ENCODE measurements at regions not wholly inside any gene's neighbourhood (a gene's known extent, or its start where the extent isn't known, plus 50 kb on each side); places are given as distances from the start of the nearest gene placed in this dataset.

DNA sequence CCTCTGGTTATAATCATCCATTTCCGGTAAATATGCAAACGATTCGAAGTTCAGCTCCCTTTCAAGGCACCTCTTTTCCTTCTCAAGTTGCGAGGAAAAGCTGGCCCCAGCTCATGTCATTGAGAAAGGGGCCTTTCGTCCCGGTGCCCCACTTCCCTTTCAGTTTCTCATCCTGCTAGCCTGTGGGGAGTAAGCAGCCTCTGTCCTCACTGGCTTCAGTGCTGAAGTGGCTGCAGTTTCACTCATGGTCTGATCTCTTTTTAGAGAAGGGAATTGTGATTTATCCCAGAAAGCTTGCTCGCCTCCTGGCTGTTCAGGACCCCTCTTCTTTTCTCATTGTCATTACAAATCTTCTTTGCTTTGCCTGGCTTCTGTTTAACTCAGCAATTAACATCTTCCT lies 207.5 kb downstream of the NR4A2 start:
- Histone ChIP-seq H2AK5ac (ENCODE audit: low read depth, low read length) (no peak overlapping the region), H2BK5ac (ENCODE audit: low read depth, low read length) (no peak overlapping the region), H3K23ac (ENCODE audit: insufficient read length) (no peak overlapping the region), H2AFZ (ENCODE audit: low read length) (no peak overlapping the region; the same call in 1 of the 2 replicates), H3K27ac (ENCODE audit: low read depth, low read length) (no peak overlapping the region), H3K79me1 (ENCODE audit: low read depth, low read length) (no peaks in the 10 kb centered on the region; the same call in 1 of the 2 replicates), H3K79me2 (ENCODE audit: control insufficient read depth in 1 of 2, insufficient read depth in 2 of 2, low read length in 2 of 2) (no peaks in the 10 kb centered on the region), H3K18ac (ENCODE audit: extremely low read depth, low read length) (no peak overlapping the region), H4K8ac (ENCODE audit: extremely low read depth, insufficient read depth, low read length) (peak overlapping the region; percentile 35; the same call in 1 of the 2 replicates), H3K4me2 (ENCODE audit: insufficient read depth in 1 of 2, low read depth in 2 of 2, low read length in 2 of 2) (peak overlapping the region; percentile 24 to 26; a peak in 3 of 4 replicates), H2BK20ac (ENCODE audit: low read length) (no peak overlapping the region), H3K27me3 (replicated peaks in 1 of 4; ENCODE audit: control insufficient read depth in 3 of 4, extremely low read depth in 1 of 4, insufficient read depth in 3 of 4, low read length in 3 of 4) (no peaks in the 10 kb centered on the region), H2BK120ac (replicated peaks; ENCODE audit: low read depth, low read length) (no peak overlapping the region), H3K14ac (ENCODE audit: insufficient read length) (no peak overlapping the region), H3K36me3 (ENCODE audit: control insufficient read depth in 2 of 4, insufficient read depth in 4 of 4, low read length in 3 of 4) (no peaks in the 10 kb centered on the region), H3K4me1 (replicated peaks in 1 of 4; ENCODE audit: control insufficient read depth in 3 of 4, insufficient read depth in 4 of 4, low read length in 3 of 4) (peaks cover 0 to 2% (median 2%) of the 10 kb centered on the region in 4 experiments; a peak in 3 of 7 replicates), H3K9me3 (ENCODE audit: insufficient read depth in 2 of 2, low read depth in 1 of 2, low read length in 1 of 2) (peaks cover 0 to 7% of the 10 kb centered on the region in 2 experiments; a peak in 2 of 4 replicates), H3K23me2 (ENCODE audit: low read depth, low read length) (no peaks in the 10 kb centered on the region), H2BK12ac (ENCODE audit: low read depth, low read length) (no peak overlapping the region), H2BK15ac (ENCODE audit: low read length) (no peak overlapping the region), H4K91ac (replicated peaks; ENCODE audit: insufficient read length, low read length) (no peak overlapping the region), H3K56ac (replicated peaks; ENCODE audit: insufficient read length, low read depth, low read length) (no peak overlapping the region), H4K20me1 (replicated peaks in 1 of 2; ENCODE audit: control insufficient read depth in 1 of 2, insufficient read depth in 2 of 2, low read length in 2 of 2) (no peaks in the 10 kb centered on the region), H3K9ac (replicated peaks in 1 of 4; ENCODE audit: extremely low read depth in 1 of 4, low read depth in 3 of 4, low read length in 3 of 4) (no peak overlapping the region), H3K4me3 (ENCODE audit: extremely low read depth in 1 of 4, insufficient read depth in 2 of 4, low read depth in 3 of 4, low read length in 4 of 4) (no peak overlapping the region), H3K4ac (replicated peaks; ENCODE audit: insufficient read length, low read depth, low read length) (no peak overlapping the region), H4K5ac (ENCODE audit: insufficient read length, low read depth, low read length) (no peak overlapping the region)
- WGBS, 2 experiments (ENCODE audit: extremely low coverage in 1 of 2, insufficient coverage in 1 of 2, insufficient read length in 1 of 2, insufficient replicate concordance in 2 of 2, low coverage in 1 of 2, low lambda C conversion rate in 2 of 2, missing lambda C conversion rate in 1 of 2) = 68% methylated on average over 7 of the region's 7 CpGs; no CpG with 5 or more reads in 1 of the 2 experiments
- TF ChIP-seq TEAD4 (IDR thresholded peaks at IDR 0.05; ENCODE audit: low read depth, low read length) (0 out of 2 replicates have a peak, but pooled peaks have one; percentile 12), CEBPB (IDR thresholded peaks at IDR 0.05; ENCODE audit: low read depth, low read length) (no peak), TAF7 (optimal IDR thresholded peaks at IDR 0.05; ENCODE audit: borderline replicate concordance, low read depth, low read length) (no peak)
- DNase-seq (ENCODE audit: low read depth in 1 of 2, low spot score in 2 of 2) = peak; percentile 7 to 48
- CTCF ChIA-PET (ENCODE audit: partially characterized antibody) = interaction anchor here (0.9 to 1.3 kb wide), 4 partner anchors 11 to 64 kb away, joined by 3 to 4 read pairs (median 3); no protein-coding TSS in a partner anchor
- POLR2A ChIA-PET (ENCODE audit: partially characterized antibody) = no interaction called here
- FAIRE-seq = no peak

All from H1 (cell line).